Colonic mucosa (tissue), 4 donors: ENCODE measurements at regions not wholly inside any gene's neighbourhood (a gene's known extent, or its start where the extent isn't known, plus 50 kb on each side); places are given as distances from the start of the nearest gene placed in this dataset.

Experiments
- DNase-seq: peaks from one replicate; pipeline ENCODE4 v3.0.0-alpha.2; 2020
- H3K27ac ChIP-seq: fragments of 200-600 bp; one replicate; pipeline ENCODE4 v1.8.0; 2021
- H3K27me3 ChIP-seq: fragments of 200-600 bp; one replicate; pipeline ENCODE4 v1.8.0; 2021
- H3K36me3 ChIP-seq: fragments of 200-600 bp; one replicate; pipeline ENCODE4 v1.8.0; 2021
- H3K4me1 ChIP-seq: fragments of 200-600 bp; one replicate; pipeline ENCODE4 v1.8.0; 2021; ENCODE audit warnings: mild to moderate bottlenecking
- H3K4me3 ChIP-seq: fragments of 200-600 bp; one replicate; pipeline ENCODE4 v1.8.0; 2021
- H3K9ac ChIP-seq, 2 donors: one replicate each; pipeline ENCODE4 v1.7.0; 2013; ENCODE audit warnings: control low read depth in 2 of 2, low read depth in 2 of 2, low read length in 2 of 2
- H3K9me3 ChIP-seq: fragments of 200-600 bp; one replicate; pipeline ENCODE4 v1.8.0; 2021
- CTCF ChIP-seq: fragments of 200-600 bp; IDR thresholded peaks from one replicate; pipeline ENCODE4 v1.8.0; 2022; ENCODE audit warnings: antibody characterized with exemption, mild to moderate bottlenecking
- intact Hi-C: fragments of 100-400 bp; cut with DNase I; formaldehyde crosslinking; loops from one replicate; pipeline ENCODE4 v1.14.1; 2022
- donor health status: healthy.
- donor health status: DM: no; HTN: no; CAD: no.
- donor health status: DM: no; HTN: no; CAD: no.

- H3K4me1 ChIP-seq = no peaks in the 10 kb centered on the region
- H3K4me3 ChIP-seq = no peak overlapping the region
- H3K9ac ChIP-seq = no peak overlapping the region
- TF ChIP-seq CTCF = no peak
- H3K27me3 ChIP-seq = no peaks in the 10 kb centered on the region
- no peak for DNase-seq
- intact Hi-C loops = no loop called here
- no peak overlapping the region for H3K27ac ChIP-seq
- no peaks in the 10 kb centered on the region for H3K9me3 ChIP-seq
- no peaks in the 10 kb centered on the region for H3K36me3 ChIP-seq
These were observed 302.0 kb upstream of the LYZL1 start for GRCh38 chr10:28986856-28987255.

- no peak for DNase-seq
- H3K9ac ChIP-seq = no peak overlapping the region
- H3K36me3 ChIP-seq = no peaks in the 10 kb centered on the region
- H3K27ac ChIP-seq = no peak overlapping the region
- H3K27me3 ChIP-seq = no peaks in the 10 kb centered on the region
- no peaks in the 10 kb centered on the region for H3K9me3 ChIP-seq
- H3K4me1 ChIP-seq = no peaks in the 10 kb centered on the region
- H3K4me3 ChIP-seq = no peak overlapping the region
- TF ChIP-seq CTCF = no peak
- intact Hi-C loops = no loop called here
These were observed 301.1 kb upstream of the LYZL1 start for GRCh38 chr10:28987555-28988320.

GRCh38 chr10:28988980-28989379, 299.9 kb upstream of the LYZL1 start:
- no peaks in the 10 kb centered on the region for H3K4me1 ChIP-seq
- H3K9ac ChIP-seq = no peak overlapping the region
- H3K27me3 ChIP-seq = no peaks in the 10 kb centered on the region
- no peak overlapping the region for H3K4me3 ChIP-seq
- TF ChIP-seq CTCF = no peak
- no peak overlapping the region for H3K27ac ChIP-seq
- no peaks in the 10 kb centered on the region for H3K36me3 ChIP-seq
- DNase-seq = no peak
- intact Hi-C loops = no loop called here
- H3K9me3 ChIP-seq = no peaks in the 10 kb centered on the region

- no peaks in the 10 kb centered on the region for H3K27me3 ChIP-seq
- peak; percentile 62 for TF ChIP-seq CTCF
- intact Hi-C loops = loop anchor here (5.0 kb wide), 1 partner anchor 314 kb away; the partner anchor contains the start of gene BAMBI
- H3K9me3 ChIP-seq = no peaks in the 10 kb centered on the region
- H3K9ac ChIP-seq = no peak overlapping the region
- no peak overlapping the region for H3K27ac ChIP-seq
- H3K4me1 ChIP-seq = no peaks in the 10 kb centered on the region
- DNase-seq = peak; percentile 55
- H3K36me3 ChIP-seq = no peaks in the 10 kb centered on the region
- no peak overlapping the region for H3K4me3 ChIP-seq
These were observed 297.3 kb upstream of the LYZL1 start for GRCh38 chr10:28991333-28992270.

GRCh38 chr10:28993056-28993455, 295.8 kb upstream of the LYZL1 start:
- intact Hi-C loops = loop anchor here (5.0 kb wide), 1 partner anchor 316 kb away; the partner anchor contains the start of gene BAMBI
- Histone ChIP-seq H3K27ac (no peak overlapping the region), H3K4me3 (no peak overlapping the region), H3K9me3 (no peaks in the 10 kb centered on the region), H3K4me1 (no peaks in the 10 kb centered on the region), H3K27me3 (no peaks in the 10 kb centered on the region), H3K9ac (no peak overlapping the region), H3K36me3 (no peaks in the 10 kb centered on the region)
- no peak for DNase-seq
- TF ChIP-seq CTCF = no peak
